NCI-H460 (cell line): ENCODE measurements at regions not wholly inside any gene's neighbourhood (a gene's known extent, or its start where the extent isn't known, plus 50 kb on each side); places are given as distances from the start of the nearest gene placed in this dataset.

Experiments used
- DNase-seq: peaks from one replicate; pipeline ENCODE4 v3.0.0-alpha.2; 2016; ENCODE audit warnings: low read depth; ENCODE audit errors: extremely low read depth

DNA sequence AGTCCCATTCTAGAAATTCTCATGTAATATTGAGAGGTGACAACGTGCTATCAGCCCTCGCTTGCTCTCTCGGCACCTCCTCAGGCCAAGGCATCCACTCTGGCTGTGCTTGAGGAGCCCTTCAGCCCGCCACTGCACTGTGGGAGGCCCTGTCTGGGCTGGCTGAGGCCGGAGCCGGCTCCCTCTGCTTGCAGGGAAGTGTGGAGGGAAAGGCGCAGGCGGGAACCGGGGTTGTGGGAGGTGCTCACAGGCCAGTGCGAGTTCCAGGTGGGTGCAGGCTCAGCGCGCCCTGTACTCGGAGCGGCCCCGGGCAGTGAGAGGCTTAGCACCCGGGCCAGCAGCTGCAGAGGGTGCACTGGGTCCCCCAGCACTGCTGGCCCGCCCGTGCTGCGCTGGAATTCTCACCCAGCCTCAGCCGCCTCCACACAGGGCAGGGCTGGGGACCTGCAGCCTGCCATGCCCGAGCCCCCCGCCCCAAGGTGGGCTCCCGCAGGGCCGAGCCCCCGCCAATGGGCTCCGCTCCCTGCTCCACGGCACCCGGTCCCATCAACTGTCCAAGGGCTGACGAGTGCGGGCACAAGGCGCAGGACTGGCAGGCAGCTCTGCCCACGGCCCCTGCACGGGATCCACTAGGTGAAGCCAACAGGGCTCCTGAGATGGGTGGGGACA lies 1680.6 kb upstream of the LRRTM1 start:
- no peak for DNase-seq

- DNase-seq: no peak
Measured at GRCh38 chr2:81981585-81981984, 1677.0 kb upstream of the LRRTM1 start.

DNA sequence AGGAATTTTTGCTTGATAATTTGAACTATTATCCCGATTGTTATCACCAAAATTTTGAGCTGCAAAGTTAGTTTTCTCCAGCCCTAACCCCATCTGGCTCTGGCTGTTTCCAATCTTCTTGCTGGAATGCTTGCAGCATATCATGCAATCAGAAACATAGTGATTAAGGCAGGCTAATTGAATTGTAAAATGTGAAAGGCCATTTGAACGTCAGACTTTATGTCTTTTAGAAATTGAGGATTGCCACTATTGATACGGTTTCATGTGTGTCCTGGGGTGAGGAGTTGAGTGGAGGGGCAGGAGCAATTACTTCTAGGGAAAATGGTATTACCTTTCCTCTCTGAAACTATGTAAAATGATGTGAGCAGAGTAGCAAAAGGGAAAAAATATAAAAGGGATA lies 1674.5 kb upstream of the LRRTM1 start:
- DNase-seq: no peak

GRCh38 chr2:81976998-81977397 lies 1672.4 kb upstream of the LRRTM1 start:
- no peak for DNase-seq

- no peak for DNase-seq
Measured at GRCh38 chr2:81974216-81974615, 1669.7 kb upstream of the LRRTM1 start.

GRCh38 chr2:81942876-81943275 lies 1638.3 kb upstream of the LRRTM1 start:
- no peak for DNase-seq

DNA sequence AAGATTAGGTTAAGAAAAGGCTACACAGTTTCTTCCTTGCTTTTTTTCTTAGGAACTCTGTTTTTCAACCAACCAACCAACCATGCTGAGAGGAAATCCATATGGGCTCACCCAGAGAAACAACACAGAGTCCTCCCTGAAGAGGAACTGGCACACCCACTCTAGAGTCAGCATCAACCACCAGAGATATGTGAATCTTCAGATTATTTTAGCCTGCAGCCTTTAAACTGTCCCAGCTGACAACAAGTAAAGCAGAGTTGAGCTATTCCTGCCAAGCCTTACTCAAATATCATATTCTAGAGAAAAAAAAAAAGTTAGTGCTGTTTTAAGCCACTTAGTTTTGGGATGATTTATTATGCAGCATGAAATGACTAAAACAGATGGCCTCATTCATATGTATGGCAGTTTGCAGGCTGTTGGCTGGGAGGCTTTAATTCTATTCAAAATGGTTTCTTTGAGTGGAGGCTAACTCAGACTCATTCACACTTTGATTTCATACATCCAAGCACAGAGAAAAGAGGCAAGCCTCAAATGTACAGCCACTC lies 1637.7 kb upstream of the LRRTM1 start:
- no peak for DNase-seq

GRCh38 chr2:81940266-81940955 lies 1635.9 kb upstream of the LRRTM1 start:
- DNase-seq: no peak

DNA sequence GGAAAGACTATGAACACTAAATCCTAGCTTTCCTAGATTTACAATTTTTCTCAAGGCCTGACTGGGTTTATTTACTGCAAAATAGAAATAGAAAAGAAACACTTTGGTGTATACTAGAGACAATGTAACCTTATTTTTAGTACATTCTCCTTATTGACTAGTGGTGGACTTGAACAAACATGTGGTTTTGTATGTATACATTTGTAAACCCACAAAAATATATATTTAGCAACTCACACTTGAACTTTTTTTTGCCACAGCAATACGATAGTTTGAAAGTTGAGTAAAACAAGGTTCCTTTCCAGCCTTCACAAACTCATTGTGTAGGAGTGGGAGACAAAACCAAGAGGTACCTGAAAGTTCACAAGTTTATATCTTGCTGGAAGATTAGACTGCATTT lies 1633.4 kb upstream of the LRRTM1 start:
- no peak for DNase-seq

- no peak for DNase-seq
Measured at GRCh38 chr2:81903534-81903933, 1599.0 kb upstream of the LRRTM1 start.

- no peak for DNase-seq
Measured at GRCh38 chr2:81901017-81901416, 1596.5 kb upstream of the LRRTM1 start.

DNA sequence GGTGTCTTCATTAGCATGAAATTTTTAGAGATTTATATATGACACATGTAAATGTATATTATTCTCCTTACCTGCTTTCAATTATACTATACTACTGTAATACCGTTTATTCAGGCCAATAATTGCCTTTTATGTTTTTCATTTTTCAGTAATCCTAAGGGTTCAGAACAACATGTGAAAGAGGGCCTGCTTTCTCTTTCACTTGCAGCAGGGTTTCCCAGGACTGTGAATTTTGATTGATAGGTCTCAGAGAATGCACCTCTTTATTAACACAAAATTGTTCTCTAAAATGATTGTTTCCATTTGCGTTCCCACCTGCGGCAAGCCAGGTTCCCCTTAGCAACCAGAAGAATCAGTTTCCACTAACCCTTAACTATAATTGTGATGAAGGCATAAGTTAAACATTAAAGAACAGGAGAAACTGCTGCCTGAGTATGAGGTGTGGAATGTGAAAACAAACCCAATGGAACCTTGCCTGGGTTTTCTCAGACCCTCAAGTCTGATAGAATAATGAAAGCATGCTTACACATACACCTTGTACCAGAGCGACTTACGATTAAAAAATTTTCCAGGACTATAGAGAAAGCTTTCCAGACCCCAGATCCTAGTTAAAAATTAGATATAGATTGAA lies 1591.2 kb upstream of the LRRTM1 start:
- no peak for DNase-seq

GRCh38 chr2:81894451-81894990 lies 1590.0 kb upstream of the LRRTM1 start:
- peak; percentile 19 for DNase-seq

- DNase-seq: no peak
Measured at GRCh38 chr2:81876624-81877023, 1572.1 kb upstream of the LRRTM1 start.

- DNase-seq: no peak
Measured at GRCh38 chr2:81872006-81872405, 1567.5 kb upstream of the LRRTM1 start.

GRCh38 chr2:81870119-81870518 lies 1565.6 kb upstream of the LRRTM1 start:
- no peak for DNase-seq

DNA sequence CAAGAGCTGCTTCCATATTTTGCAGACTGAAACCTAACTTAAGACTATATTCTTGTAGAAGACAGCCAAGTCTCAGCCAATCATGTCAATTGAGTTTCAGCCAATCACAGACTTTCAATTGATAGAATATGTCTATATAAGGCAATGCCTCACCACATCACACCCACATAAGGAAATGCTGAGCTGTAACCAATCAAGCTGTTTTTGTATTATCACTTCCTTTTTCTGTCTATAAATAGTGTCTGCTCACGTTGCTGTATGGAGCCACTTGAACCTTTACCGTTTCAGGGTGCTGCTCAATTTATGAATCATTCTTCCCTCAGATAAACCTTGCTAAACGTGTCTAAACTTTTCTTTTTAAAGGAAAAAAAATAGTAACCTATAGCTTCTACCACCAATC lies 1554.4 kb upstream of the LRRTM1 start:
- no peak for DNase-seq

GRCh38 chr2:81853341-81853740 lies 1548.8 kb upstream of the LRRTM1 start:
- DNase-seq: no peak

GRCh38 chr2:81852651-81853050 lies 1548.1 kb upstream of the LRRTM1 start:
- DNase-seq: no peak

- DNase-seq: no peak
Measured at GRCh38 chr2:81839780-81840179, 1535.2 kb upstream of the LRRTM1 start.

- DNase-seq: peak; percentile 14
Measured at GRCh38 chr2:81835321-81836000, 1530.9 kb upstream of the LRRTM1 start.
